Karpas-422 (cell line): ENCODE measurements at regions not wholly inside any gene's neighbourhood (a gene's known extent, or its start where the extent isn't known, plus 50 kb on each side); places are given as distances from the start of the nearest gene placed in this dataset.
"Not testable (repeated sequence)": the region's sequence is repeated elsewhere in the genome, so short reads cannot be mapped to it uniquely, and the experiment has no call there.

Experiments
- DNase-seq: peaks from one replicate; pipeline ENCODE4 v3.0.0-alpha.2; 2015
- H2AFZ ChIP-seq: fragments of 200-600 bp; sonication (generic); 2 replicates; pipeline ENCODE4 v1.6.1; 2014; ENCODE audit warnings: antibody characterized with exemption, low read length, mixed read lengths
- H3K27ac ChIP-seq: fragments of 200-600 bp; sonication (generic); 2 replicates; pipeline ENCODE4 v1.5.1; 2014; ENCODE audit warnings: mild to moderate bottlenecking, low read length, moderate library complexity
- H3K27me3 ChIP-seq: fragments of 200-600 bp; sonication (generic); 2 replicates; pipeline ENCODE4 v1.6.1; 2014; ENCODE audit warnings: low read length, mixed read lengths
- H3K36me3 ChIP-seq: fragments of 200-600 bp; sonication (generic); 2 replicates; pipeline ENCODE4 v1.6.1; 2014; ENCODE audit warnings: low read length, mixed read lengths; ENCODE audit not compliant: insufficient read depth
- H3K4me1 ChIP-seq: fragments of 200-600 bp; sonication (generic); 2 replicates; pipeline ENCODE4 v1.6.1; 2014; ENCODE audit warnings: mild to moderate bottlenecking, low read length, mixed read lengths
- H3K4me2 ChIP-seq: fragments of 200-600 bp; sonication (generic); 2 replicates; pipeline ENCODE4 v1.6.1; 2014; ENCODE audit warnings: low read length, low read depth, mild to moderate bottlenecking; ENCODE audit not compliant: poor library complexity, severe bottlenecking
- H3K4me3 ChIP-seq: fragments of 200-600 bp; sonication (generic); 2 replicates; pipeline ENCODE4 v1.5.1; 2014; ENCODE audit warnings: mild to moderate bottlenecking, antibody characterized with exemption, low read length, mixed read lengths
- H3K79me2 ChIP-seq: fragments of 200-600 bp; sonication (generic); 2 replicates; pipeline ENCODE4 v1.6.1; 2014; ENCODE audit warnings: mild to moderate bottlenecking, low read length, mixed read lengths
- H3K9ac ChIP-seq: fragments of 200-600 bp; sonication (generic); 2 replicates; pipeline ENCODE4 v1.6.0; 2014; ENCODE audit warnings: low read length
- H3K9me2 ChIP-seq: fragments of 200-600 bp; sonication (generic), shearing (Covaris generic); replicated peaks from 2 replicates; pipeline ENCODE4 v1.6.0; 2014; ENCODE audit warnings: mild to moderate bottlenecking, low read length, moderate library complexity; ENCODE audit not compliant: insufficient read depth
- H3K9me3 ChIP-seq: fragments of 300-700, 200-600 bp; sonication (generic); 2 replicates; pipeline ENCODE4 v1.6.1; 2014; ENCODE audit warnings: low read length, mixed read lengths
- H4K20me1 ChIP-seq: fragments of 200-600 bp; sonication (generic); 2 replicates; pipeline ENCODE4 v1.6.1; 2014; ENCODE audit warnings: mild to moderate bottlenecking, antibody characterized with exemption, low read length, low read depth; ENCODE audit not compliant: insufficient read depth

DNA sequence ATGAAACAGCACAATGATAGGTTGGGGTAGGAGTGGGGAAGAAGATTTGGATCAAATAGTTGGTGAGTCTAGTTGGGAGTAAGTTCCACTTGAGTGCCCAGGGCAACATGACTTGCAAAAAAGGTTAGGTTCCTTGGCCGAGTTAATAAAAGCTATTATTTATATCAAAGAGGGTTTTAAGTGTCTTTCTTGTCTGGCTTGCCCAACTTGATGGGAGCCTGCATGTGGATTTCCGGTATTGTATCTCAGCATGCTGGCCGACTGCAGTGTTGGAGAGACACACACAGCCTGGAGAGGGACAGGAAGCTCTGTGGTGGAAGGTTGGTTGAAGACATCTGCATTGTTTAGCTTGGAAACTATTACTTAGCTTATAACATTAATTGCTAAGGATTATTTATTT, 449.5 kb upstream of the TBL1XR1 start:
- Histone ChIP-seq H3K4me3 (no peak overlapping the region), H3K79me2 (no peaks in the 10 kb centered on the region), H3K27me3 (no peaks in the 10 kb centered on the region), H3K4me1 (no peaks in the 10 kb centered on the region), H2AFZ (no peak overlapping the region), H3K27ac (no peak overlapping the region), H3K9me2 (no peaks in the 10 kb centered on the region), H4K20me1 (no peaks in the 10 kb centered on the region), H3K9me3 (no peaks in the 10 kb centered on the region), H3K9ac (no peak overlapping the region), H3K36me3 (no peaks in the 10 kb centered on the region), H3K4me2 (no peak overlapping the region)
- DNase-seq = no peak

DNA sequence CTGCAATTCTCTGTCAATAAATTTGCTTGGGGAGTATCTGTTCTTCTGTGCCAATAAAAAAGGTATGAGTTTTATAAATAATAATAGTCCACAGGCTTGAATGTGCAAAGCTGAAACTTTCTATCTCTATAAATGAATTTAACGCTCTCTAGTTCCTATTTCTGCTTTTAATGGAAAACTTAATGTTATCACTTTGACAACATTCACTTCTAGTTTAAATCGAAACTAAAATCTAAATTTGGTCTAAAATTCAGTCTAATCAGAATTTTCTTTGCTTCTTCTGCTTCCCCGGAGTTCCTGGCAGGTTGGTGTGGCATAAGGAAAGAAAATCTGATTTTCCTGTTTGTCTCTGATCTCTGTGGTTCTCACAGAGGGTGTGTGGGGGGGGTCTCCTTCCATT, 450.1 kb upstream of the TBL1XR1 start:
- H3K4me1 ChIP-seq = no peaks in the 10 kb centered on the region
- DNase-seq = no peak
- no peak overlapping the region for H3K27ac ChIP-seq

DNA sequence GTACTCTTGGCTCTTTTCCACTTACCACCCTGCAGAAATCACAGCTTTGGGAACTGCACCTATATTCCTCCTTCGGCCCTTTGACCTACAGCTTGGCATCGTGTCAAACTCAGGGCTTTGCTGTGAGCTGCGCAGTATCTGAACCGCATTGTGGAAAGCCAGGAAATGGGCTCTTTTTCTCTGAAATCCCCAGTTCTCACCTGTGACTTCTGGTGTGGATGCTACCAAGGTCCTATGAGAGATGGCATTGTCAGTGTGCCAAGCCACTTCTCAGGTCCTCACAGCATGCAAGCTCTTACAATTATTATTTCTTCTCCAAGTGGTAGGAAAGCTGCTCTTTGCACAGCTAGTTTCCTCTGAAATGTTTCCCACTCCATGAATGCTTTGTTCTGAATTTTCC, 450.6 kb upstream of the TBL1XR1 start:
- H3K79me2 ChIP-seq = no peaks in the 10 kb centered on the region
- H3K9ac ChIP-seq = no peak overlapping the region
- no peaks in the 10 kb centered on the region for H3K27me3 ChIP-seq
- DNase-seq = no peak
- H3K9me2 ChIP-seq = no peaks in the 10 kb centered on the region
- H4K20me1 ChIP-seq = no peaks in the 10 kb centered on the region
- H3K4me1 ChIP-seq = no peaks in the 10 kb centered on the region
- H3K4me3 ChIP-seq = no peak overlapping the region
- no peak overlapping the region for H3K27ac ChIP-seq
- no peaks in the 10 kb centered on the region for H3K9me3 ChIP-seq
- H3K36me3 ChIP-seq = no peaks in the 10 kb centered on the region
- H3K4me2 ChIP-seq = no peak overlapping the region
- H2AFZ ChIP-seq = no peak overlapping the region

More for the DNA sequence above, 450.1 kb upstream of the TBL1XR1 start:
- H3K4me2 ChIP-seq = no peak overlapping the region
- H3K36me3 ChIP-seq = no peaks in the 10 kb centered on the region
- H3K4me3 ChIP-seq = no peak overlapping the region
- H4K20me1 ChIP-seq = no peaks in the 10 kb centered on the region
- H3K9me3 ChIP-seq = no peaks in the 10 kb centered on the region
- no peak overlapping the region for H3K9ac ChIP-seq
- H3K79me2 ChIP-seq = no peaks in the 10 kb centered on the region
- no peaks in the 10 kb centered on the region for H3K9me2 ChIP-seq
- H2AFZ ChIP-seq = no peak overlapping the region
- no peaks in the 10 kb centered on the region for H3K27me3 ChIP-seq

DNA sequence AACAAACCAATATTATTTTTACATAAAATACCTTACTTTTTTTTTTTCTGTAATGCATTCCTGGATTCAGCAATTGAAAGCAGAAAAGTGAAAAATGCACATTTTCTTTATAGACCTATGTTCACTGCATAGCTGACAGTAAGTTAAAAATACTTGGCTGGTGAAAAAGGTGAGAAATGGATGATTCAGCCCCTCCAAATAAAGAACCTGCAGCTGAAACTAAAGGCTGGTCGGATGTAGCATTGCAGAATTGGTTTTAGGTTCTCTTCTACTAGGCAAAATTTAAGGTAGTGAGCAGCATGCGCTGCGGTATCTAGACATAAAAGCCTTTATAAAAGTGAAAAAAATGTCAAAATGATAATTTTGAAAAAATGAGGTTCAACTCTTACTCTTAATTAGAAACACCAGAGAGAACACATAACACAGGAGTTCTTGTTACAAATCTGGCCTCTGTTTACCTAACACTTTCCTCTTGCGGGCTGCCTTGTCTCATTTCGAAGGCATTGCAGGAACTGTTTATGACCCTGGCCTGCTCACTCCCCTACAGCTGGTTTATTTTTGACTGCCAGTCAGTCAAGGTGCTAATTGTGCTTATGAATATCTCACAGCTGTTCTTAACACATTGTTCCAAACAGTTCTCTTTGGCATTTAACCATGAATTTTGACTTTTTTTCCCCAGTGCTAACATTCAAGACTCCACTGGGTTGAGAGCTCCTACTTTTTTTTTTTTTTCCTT, 455.4 kb upstream of the TBL1XR1 start:
- H3K27ac ChIP-seq = no peak overlapping the region
- H3K9me2 ChIP-seq = no peaks in the 10 kb centered on the region
- no peak overlapping the region for H3K4me3 ChIP-seq
- H3K79me2 ChIP-seq = no peaks in the 10 kb centered on the region
- no peak for DNase-seq
- no peaks in the 10 kb centered on the region for H3K36me3 ChIP-seq
- no peak overlapping the region for H2AFZ ChIP-seq
- no peak overlapping the region for H3K4me2 ChIP-seq
- no peaks in the 10 kb centered on the region for H3K9me3 ChIP-seq
- H3K27me3 ChIP-seq = no peaks in the 10 kb centered on the region
- no peaks in the 10 kb centered on the region for H3K4me1 ChIP-seq
- H4K20me1 ChIP-seq = no peaks in the 10 kb centered on the region
- H3K9ac ChIP-seq = no peak overlapping the region

DNA sequence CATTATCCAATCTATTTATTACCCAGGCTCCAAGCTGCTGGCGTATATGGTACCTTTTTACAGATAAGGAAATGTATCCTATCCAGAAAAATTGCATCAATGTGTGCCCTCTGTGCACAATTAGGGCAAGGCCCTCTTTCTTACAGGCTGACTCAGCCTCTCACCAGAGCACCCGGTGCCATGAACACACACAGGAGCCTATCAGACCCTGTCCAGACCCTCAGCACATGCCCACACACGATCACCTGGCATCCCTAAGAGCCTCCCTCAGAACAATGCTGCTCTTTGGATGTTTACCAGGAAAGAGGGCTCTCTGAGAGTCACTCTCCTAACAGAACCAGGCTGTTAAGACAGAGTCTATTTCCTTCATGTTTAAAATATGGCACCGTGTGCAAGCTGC, 460.0 kb upstream of the TBL1XR1 start:
- H3K27me3 ChIP-seq = no peaks in the 10 kb centered on the region
- no peak overlapping the region for H3K9ac ChIP-seq
- H3K4me3 ChIP-seq = no peak overlapping the region
- no peak overlapping the region for H3K27ac ChIP-seq
- H2AFZ ChIP-seq = no peak overlapping the region
- no peaks in the 10 kb centered on the region for H3K9me2 ChIP-seq
- H3K4me2 ChIP-seq = no peak overlapping the region
- no peak for DNase-seq
- H3K36me3 ChIP-seq = no peaks in the 10 kb centered on the region
- no peaks in the 10 kb centered on the region for H3K79me2 ChIP-seq
- H3K4me1 ChIP-seq = no peaks in the 10 kb centered on the region
- no peaks in the 10 kb centered on the region for H4K20me1 ChIP-seq
- no peaks in the 10 kb centered on the region for H3K9me3 ChIP-seq

DNA sequence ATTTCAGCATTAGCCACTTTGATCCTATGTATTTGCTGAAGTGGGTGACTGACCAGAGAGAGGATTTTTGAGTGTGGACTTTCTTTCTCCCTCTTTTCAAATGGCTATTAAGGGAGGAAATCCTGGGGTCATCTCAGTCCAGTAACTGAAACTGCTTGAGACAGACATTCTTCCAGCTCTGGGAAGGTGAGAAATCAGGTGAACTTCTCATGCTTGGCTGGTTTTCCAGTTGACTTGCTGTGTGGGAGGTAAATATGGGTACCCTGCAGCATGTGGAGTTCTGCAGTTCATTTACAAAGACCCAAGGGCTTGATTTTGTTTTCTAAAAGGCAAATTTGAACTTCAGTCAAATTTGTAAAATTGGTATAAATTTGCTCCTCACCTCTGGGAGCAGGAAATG, 461.1 kb upstream of the TBL1XR1 start:
- no peaks in the 10 kb centered on the region for H3K36me3 ChIP-seq
- H4K20me1 ChIP-seq = no peaks in the 10 kb centered on the region
- no peak overlapping the region for H3K27ac ChIP-seq
- H3K4me3 ChIP-seq = no peak overlapping the region
- no peaks in the 10 kb centered on the region for H3K27me3 ChIP-seq
- no peaks in the 10 kb centered on the region for H3K9me2 ChIP-seq
- no peak overlapping the region for H3K4me2 ChIP-seq
- no peak for DNase-seq
- no peaks in the 10 kb centered on the region for H3K4me1 ChIP-seq
- no peak overlapping the region for H3K9ac ChIP-seq
- no peaks in the 10 kb centered on the region for H3K79me2 ChIP-seq
- H3K9me3 ChIP-seq = no peaks in the 10 kb centered on the region
- no peak overlapping the region for H2AFZ ChIP-seq

DNA sequence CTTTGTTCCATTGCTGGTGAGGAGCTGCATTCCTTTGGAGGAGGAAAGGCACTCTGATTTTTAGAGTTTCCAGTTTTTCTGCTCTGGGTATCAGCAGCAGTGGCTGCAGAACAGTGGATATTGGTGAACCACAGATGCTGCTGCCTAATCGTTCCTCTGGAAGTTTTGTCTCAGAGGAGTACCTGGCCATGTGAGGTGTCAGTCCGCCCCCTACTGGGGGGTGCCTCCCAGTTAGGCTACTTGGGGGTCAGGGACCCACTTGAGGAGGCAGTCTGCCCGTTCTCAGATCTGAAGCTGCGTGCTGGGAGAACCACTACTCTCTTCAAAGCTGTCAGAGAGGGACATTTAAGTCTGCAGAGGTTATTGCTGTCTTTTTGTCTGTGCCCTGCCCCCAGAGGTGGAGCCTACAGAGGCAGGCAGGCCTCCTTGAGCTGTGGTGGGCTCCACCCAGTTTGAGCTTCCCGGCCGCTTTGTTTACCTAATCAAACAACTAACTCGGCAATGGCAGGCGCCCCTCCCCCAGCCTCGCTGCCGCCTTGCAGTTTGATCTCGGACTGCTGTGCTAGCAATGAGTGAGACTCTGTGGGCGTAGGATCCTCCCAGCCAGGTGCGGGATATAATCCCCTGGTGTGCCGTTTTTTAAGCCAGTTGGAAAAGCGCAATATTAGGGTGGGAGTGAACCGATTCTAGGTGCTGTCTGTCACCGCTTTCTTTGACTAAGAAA, 467.3 kb upstream of the TBL1XR1 start:
- not testable (repeated sequence) for H3K4me2 ChIP-seq, H2AFZ ChIP-seq, H3K36me3 ChIP-seq, DNase-seq, H3K27me3 ChIP-seq, H4K20me1 ChIP-seq, H3K27ac ChIP-seq, H3K4me1 ChIP-seq, H3K9me3 ChIP-seq, H3K9me2 ChIP-seq, H3K79me2 ChIP-seq, H3K9ac ChIP-seq, H3K4me3 ChIP-seq

DNA sequence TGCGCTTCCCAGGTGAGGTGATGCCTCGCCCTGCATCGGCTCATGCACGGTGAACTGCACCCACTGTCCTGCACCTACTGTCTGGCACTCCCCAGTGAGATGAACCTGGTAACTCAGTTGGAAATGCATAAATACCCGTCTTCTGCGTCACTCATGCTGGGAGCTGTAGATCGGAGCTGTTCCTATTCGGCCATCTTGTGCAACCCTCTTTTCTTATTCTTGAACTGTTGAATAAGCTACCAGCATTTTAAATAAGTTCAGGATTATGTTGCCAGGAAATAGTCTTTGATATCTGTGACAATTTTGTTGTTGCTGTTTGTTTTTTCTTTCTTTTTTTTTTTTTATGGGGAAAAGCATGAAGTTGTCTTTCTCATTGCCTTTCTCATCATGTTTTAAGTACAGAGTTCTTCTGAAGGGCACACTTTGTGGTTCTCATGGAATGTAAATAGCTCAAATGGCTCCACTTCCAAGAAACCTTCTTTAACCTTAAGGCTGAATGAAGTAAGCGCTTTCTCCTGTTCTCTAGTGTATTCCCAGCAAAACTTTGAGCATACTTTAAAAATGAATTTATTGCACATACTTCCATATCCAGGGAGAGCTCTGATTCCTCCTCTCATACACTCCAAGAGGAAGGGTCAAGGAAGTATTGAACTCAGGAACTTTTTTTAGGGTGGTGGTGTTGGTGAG, 468.0 kb upstream of the TBL1XR1 start:
- Histone ChIP-seq H3K9me3 (no peaks in the 10 kb centered on the region), H3K4me1 (no peaks in the 10 kb centered on the region), H3K9ac (no peak overlapping the region), H3K36me3 (no peaks in the 10 kb centered on the region), H3K27ac (no peak overlapping the region), H3K4me2 (no peak overlapping the region), H3K79me2 (no peaks in the 10 kb centered on the region), H3K9me2 (no peaks in the 10 kb centered on the region), H3K27me3 (no peaks in the 10 kb centered on the region), H4K20me1 (no peaks in the 10 kb centered on the region), H2AFZ (no peak overlapping the region), H3K4me3 (no peak overlapping the region)
- DNase-seq = no peak
